ENCODE measurements at regions not wholly inside any gene's neighbourhood (a gene's known extent, or its start where the extent isn't known, plus 50 kb on each side); places are given as distances from the start of the nearest gene placed in this dataset.

- no peaks in the 10 kb centered on the region for H3K27me3 ChIP-seq
- H3K27ac ChIP-seq, result no peak overlapping the region
- H3K4me3 ChIP-seq, result no peak overlapping the region
- no peaks in the 10 kb centered on the region for H3K9me3 ChIP-seq
- DNase-seq, result no peak
- TF ChIP-seq CTCF (IDR thresholded peaks at IDR 0.05), result no peak
- no peak for TF ChIP-seq POLR2A (IDR thresholded peaks at IDR 0.05)
- intact Hi-C loops (cut with DNase I; ENCODE audit: low total_unique reads), result no loop called here
- H3K36me3 ChIP-seq, result no peaks in the 10 kb centered on the region
- H3K4me1 ChIP-seq, result no peaks in the 10 kb centered on the region
These were observed 249.9 kb downstream of the COL4A1 start for GRCh38 chr13:110057052-110057451.

- no peaks in the 10 kb centered on the region for H3K36me3 ChIP-seq
- no peaks in the 10 kb centered on the region for H3K27me3 ChIP-seq
- H3K9me3 ChIP-seq, result no peaks in the 10 kb centered on the region
- no peak for TF ChIP-seq POLR2A (IDR thresholded peaks at IDR 0.05)
- TF ChIP-seq CTCF (IDR thresholded peaks at IDR 0.05), result no peak
- no peak overlapping the region for H3K4me3 ChIP-seq
- DNase-seq, result no peak
- H3K27ac ChIP-seq, result no peak overlapping the region
- intact Hi-C loops (cut with DNase I; ENCODE audit: low total_unique reads), result no loop called here
- no peaks in the 10 kb centered on the region for H3K4me1 ChIP-seq
These were observed 250.3 kb downstream of the COL4A1 start for GRCh38 chr13:110056640-110057039.

GRCh38 chr13:110055089-110055488, 251.9 kb downstream of the COL4A1 start:
- Histone ChIP-seq H3K27ac (no peak overlapping the region), H3K4me1 (no peaks in the 10 kb centered on the region), H3K9me3 (no peaks in the 10 kb centered on the region), H3K36me3 (no peaks in the 10 kb centered on the region), H3K4me3 (no peak overlapping the region), H3K27me3 (no peaks in the 10 kb centered on the region)
- intact Hi-C loops (cut with DNase I; ENCODE audit: low total_unique reads), result no loop called here
- TF ChIP-seq POLR2A (IDR thresholded peaks at IDR 0.05), result no peak
- TF ChIP-seq CTCF (IDR thresholded peaks at IDR 0.05), result no peak
- no peak for DNase-seq

- Histone ChIP-seq H3K36me3 (no peaks in the 10 kb centered on the region), H3K27ac (no peak overlapping the region), H3K4me1 (no peaks in the 10 kb centered on the region), H3K27me3 (no peaks in the 10 kb centered on the region), H3K4me3 (no peak overlapping the region), H3K9me3 (no peaks in the 10 kb centered on the region)
- DNase-seq, result no peak
- TF ChIP-seq CTCF (IDR thresholded peaks at IDR 0.05) (no peak), POLR2A (IDR thresholded peaks at IDR 0.05) (no peak)
- intact Hi-C loops (cut with DNase I; ENCODE audit: low total_unique reads), result no loop called here
These were observed 252.9 kb downstream of the COL4A1 start for GRCh38 chr13:110054041-110054440.

- TF ChIP-seq CTCF (IDR thresholded peaks at IDR 0.05), result no peak
- H3K4me1 ChIP-seq, result no peaks in the 10 kb centered on the region
- no peak overlapping the region for H3K4me3 ChIP-seq
- H3K36me3 ChIP-seq, result no peaks in the 10 kb centered on the region
- DNase-seq, result peak; percentile 38 to 55
- intact Hi-C loops (cut with DNase I; ENCODE audit: low total_unique reads), result no loop called here
- no peaks in the 10 kb centered on the region for H3K9me3 ChIP-seq
- no peaks in the 10 kb centered on the region for H3K27me3 ChIP-seq
- H3K27ac ChIP-seq, result no peak overlapping the region
These were observed 259.5 kb downstream of the COL4A1 start for GRCh38 chr13:110047496-110047895.

Measured in uterus (tissue), 3 donors.